UCSD-AML1 (cell line): ENCODE measurements at regions not wholly inside any gene's neighbourhood (a gene's known extent, or its start where the extent isn't known, plus 50 kb on each side); places are given as distances from the start of the nearest gene placed in this dataset.
"Not testable (repeated sequence)": the region's sequence is repeated elsewhere in the genome, so short reads cannot be mapped to it uniquely, and the experiment has no call there.

ENCODE experiments used
- DNase-seq: peaks from one replicate; lab custom pipeline; 2025; ENCODE audit not compliant: unreplicated experiment; lab: John Stamatoyannopoulos, UW

- DNase-seq, result no peak
Measured at GRCh38 chr12:67034110-67034879, 234.9 kb upstream of the CAND1 start.

GRCh38 chr12:67035121-67035520 lies 234.0 kb upstream of the CAND1 start:
- no peak for DNase-seq

- no peak for DNase-seq
Measured at GRCh38 chr12:67038486-67038885, 230.7 kb upstream of the CAND1 start.

GRCh38 chr12:67039995-67040860 lies 228.9 kb upstream of the CAND1 start:
- no peak for DNase-seq

- no peak for DNase-seq
Measured at GRCh38 chr12:67040861-67041137, 228.4 kb upstream of the CAND1 start.

GRCh38 chr12:67042697-67043131 lies 226.4 kb upstream of the CAND1 start:
- DNase-seq, result no peak

GRCh38 chr12:67043771-67044170 lies 225.4 kb upstream of the CAND1 start:
- no peak for DNase-seq

GRCh38 chr12:67045650-67046049 lies 223.5 kb upstream of the CAND1 start:
- DNase-seq, result no peak

GRCh38 chr12:67046062-67046461 lies 223.1 kb upstream of the CAND1 start:
- no peak for DNase-seq

- no peak for DNase-seq
Measured at GRCh38 chr12:67047634-67048033, 221.5 kb upstream of the CAND1 start.

GRCh38 chr12:67048371-67048770 lies 220.8 kb upstream of the CAND1 start:
- no peak for DNase-seq

- not testable (repeated sequence) for DNase-seq
Measured at GRCh38 chr12:67049199-67049598, 220.0 kb upstream of the CAND1 start.

GRCh38 chr12:67052981-67053380 lies 216.2 kb upstream of the CAND1 start:
- no peak for DNase-seq

GRCh38 chr12:67056329-67056728 lies 212.8 kb upstream of the CAND1 start:
- DNase-seq, result no peak

GRCh38 chr12:67057072-67057471 lies 212.1 kb upstream of the CAND1 start:
- no peak for DNase-seq

- no peak for DNase-seq
Measured at GRCh38 chr12:67062193-67062592, 207.0 kb upstream of the CAND1 start.

- DNase-seq, result no peak
Measured at GRCh38 chr12:67067453-67068203, 201.5 kb upstream of the CAND1 start.

GRCh38 chr12:67068204-67068731 lies 200.9 kb upstream of the CAND1 start:
- DNase-seq, result no peak

- DNase-seq, result no peak
Measured at GRCh38 chr12:67068761-67069450, 200.3 kb upstream of the CAND1 start.

- no peak for DNase-seq
Measured at GRCh38 chr12:67069451-67070306, 199.5 kb upstream of the CAND1 start.
